ENCODE measurements at regions not wholly inside any gene's neighbourhood (a gene's known extent, or its start where the extent isn't known, plus 50 kb on each side); places are given as distances from the start of the nearest gene placed in this dataset.

- TF ChIP-seq POLR2A (IDR thresholded peaks at IDR 0.05; ENCODE audit: low read depth, low read length), result no peak
- TF ChIP-seq USF2 (IDR thresholded peaks at IDR 0.05; ENCODE audit: low read depth, low read length), result no peak
- no peak for TF ChIP-seq CTCF (conservative IDR thresholded peaks at IDR 0.05; ENCODE audit: low read depth, low read length)
- TF ChIP-seq CEBPB (IDR thresholded peaks at IDR 0.05; ENCODE audit: low read depth, low read length), result no peak
- TF ChIP-seq RAD21 (IDR thresholded peaks at IDR 0.05; ENCODE audit: low read length), result no peak
- TF ChIP-seq MXI1 (IDR thresholded peaks at IDR 0.05; ENCODE audit: borderline replicate concordance, low read depth, low read length), result no peak
- no peak for TF ChIP-seq ELK1 (IDR thresholded peaks at IDR 0.05; ENCODE audit: borderline replicate concordance, low read depth, low read length)
- TF ChIP-seq MAFK (IDR thresholded peaks at IDR 0.05; ENCODE audit: low read depth, low read length), result no peak
These were observed 440.0 kb downstream of the HAO1 start for GRCh38 chr20:7500231-7500663.
